PC-9 (cell line): ENCODE measurements at regions not wholly inside any gene's neighbourhood (a gene's known extent, or its start where the extent isn't known, plus 50 kb on each side); places are given as distances from the start of the nearest gene placed in this dataset.
"Not testable (repeated sequence)": the region's sequence is repeated elsewhere in the genome, so short reads cannot be mapped to it uniquely, and the experiment has no call there.

Experiments
- BruUV-seq: library from RNA; stranded (reverse); fragments of 400-500 nt; replicated peaks from 2 replicates; lab custom pipeline; 2021; lab: Mats Ljungman, UMichigan
- CTCF ChIA-PET: fragments of 300-600 bp; sonication (Branson Sonifier 250); formaldehyde crosslinking; loops from one replicate; lab custom pipeline; 2022; ENCODE audit warnings: antibody characterized with exemption; lab: Charles Lee
- POLR2A ChIA-PET: fragments of 300-600 bp; sonication (Branson Sonifier 250); formaldehyde crosslinking; loops from one replicate; lab custom pipeline; 2022; ENCODE audit warnings: antibody characterized with exemption; ENCODE audit not compliant: unreplicated experiment; lab: Charles Lee
- DNase-seq, 2 experiments: peaks; one replicate each; pipeline versions ENCODE4 v3.0.0 to v3.0.0-alpha.2; 2015 to 2022; ENCODE audit warnings: mixed read lengths in 1 of 2
- H2AFZ ChIP-seq: fragments of 200-600 bp; sonication (generic); 2 replicates; pipeline ENCODE4 v1.8.1; 2017; ENCODE audit warnings: antibody characterized with exemption
- H3F3A ChIP-seq: fragments of 200-600 bp; sonication (generic); 2 replicates; pipeline ENCODE4 v1.8.1; 2017; ENCODE audit warnings: antibody characterized with exemption, mild to moderate bottlenecking, low read depth; ENCODE audit not compliant: insufficient read depth
- H3K27ac ChIP-seq: fragments of 200-600 bp; sonication (generic); 2 replicates; pipeline ENCODE4 v1.6.1; 2016; ENCODE audit warnings: mixed run types
- H3K27me3 ChIP-seq: fragments of 200-600 bp; sonication (generic); 2 replicates; pipeline ENCODE4 v1.6.1; 2016; ENCODE audit warnings: low read depth, mixed run types; ENCODE audit not compliant: insufficient read depth
- H3K36me3 ChIP-seq: fragments of 200-600 bp; sonication (generic); 2 replicates; pipeline ENCODE4 v1.6.1; 2016; ENCODE audit warnings: low read depth, mixed run types
- H3K4me1 ChIP-seq: fragments of 200-600 bp; sonication (generic); replicated peaks from 2 replicates; pipeline ENCODE4 v1.6.1; 2016; ENCODE audit warnings: mixed run types; ENCODE audit not compliant: insufficient read depth
- H3K4me2 ChIP-seq: fragments of 200-600 bp; sonication (generic); 2 replicates; pipeline ENCODE4 v1.6.1; 2017; ENCODE audit warnings: mixed run types
- H3K4me3 ChIP-seq: fragments of 200-600 bp; sonication (generic); 2 replicates; pipeline ENCODE4 v1.6.1; 2016; ENCODE audit warnings: mixed run types
- H3K79me2 ChIP-seq: fragments of 200-600 bp; sonication (generic); 2 replicates; pipeline ENCODE4 v1.6.1; 2017; ENCODE audit warnings: low read depth, mixed run types
- H3K9me2 ChIP-seq: fragments of 200-600 bp; sonication (generic); 2 replicates; pipeline ENCODE4 v1.8.1; 2017; ENCODE audit warnings: mild to moderate bottlenecking; ENCODE audit not compliant: insufficient read depth
- H3K9me3 ChIP-seq: fragments of 200-600 bp; sonication (generic); 2 replicates; pipeline ENCODE4 v1.8.1; 2016; ENCODE audit warnings: low read depth; ENCODE audit not compliant: insufficient read depth
- H4K20me1 ChIP-seq: fragments of 200-600 bp; sonication (generic); 2 replicates; pipeline ENCODE4 v1.8.1; 2017; ENCODE audit not compliant: insufficient read depth
- intact Hi-C: fragments of 100-400 bp; cut with micrococcal nuclease; formaldehyde crosslinking; loops from one replicate; pipeline ENCODE4 v1.10.0; 2022; ENCODE audit not compliant: unreplicated experiment

DNA sequence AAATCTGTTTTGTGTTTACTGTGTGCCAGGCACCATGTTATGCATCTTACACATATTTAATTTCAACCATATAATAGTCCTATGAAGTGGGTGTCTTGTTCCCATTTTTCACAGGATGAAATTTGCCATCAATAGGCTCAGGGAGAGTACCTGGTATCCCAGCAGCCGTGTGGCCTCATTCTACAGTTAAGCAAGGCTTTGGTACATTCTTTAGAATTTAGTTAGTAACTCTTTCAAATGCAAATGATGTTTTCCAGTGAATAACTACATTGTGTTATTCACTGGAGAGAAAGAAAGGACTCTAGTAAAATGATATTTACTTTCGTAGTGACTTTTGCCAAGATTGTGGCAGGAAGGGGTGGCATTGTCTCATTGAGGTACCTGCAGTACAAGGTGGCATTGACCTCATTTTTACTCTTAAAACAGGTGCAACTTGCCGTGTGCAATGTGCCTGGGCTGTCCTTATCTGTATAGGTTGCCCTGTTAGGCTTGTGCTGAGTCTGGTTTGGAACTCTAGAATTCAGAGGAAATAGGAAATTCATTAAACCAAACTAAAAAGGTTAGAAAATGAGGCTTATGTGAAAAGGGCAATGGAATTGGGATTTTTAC lies 117.4 kb upstream of the NBPF8 start:
- H2AFZ ChIP-seq, CTCF ChIA-PET, H3K4me1 ChIP-seq, H3K9me2 ChIP-seq, H3K27me3 ChIP-seq, intact Hi-C loops, BruUV-seq, H3F3A ChIP-seq, H3K4me2 ChIP-seq, H3K27ac ChIP-seq, DNase-seq, H3K4me3 ChIP-seq, H4K20me1 ChIP-seq, H3K36me3 ChIP-seq, H3K9me3 ChIP-seq, H3K79me2 ChIP-seq, POLR2A ChIA-PET: not testable (repeated sequence)

GRCh38 chr1:120290105-120290504 lies 113.8 kb upstream of the SEC22B start:
- H3K4me3 ChIP-seq, BruUV-seq, H3K27me3 ChIP-seq, H3K27ac ChIP-seq, intact Hi-C loops, H4K20me1 ChIP-seq, H2AFZ ChIP-seq, H3K36me3 ChIP-seq, CTCF ChIA-PET, DNase-seq, H3K79me2 ChIP-seq, H3K9me2 ChIP-seq, H3F3A ChIP-seq, H3K9me3 ChIP-seq, H3K4me2 ChIP-seq, H3K4me1 ChIP-seq, POLR2A ChIA-PET: not testable (repeated sequence)

DNA sequence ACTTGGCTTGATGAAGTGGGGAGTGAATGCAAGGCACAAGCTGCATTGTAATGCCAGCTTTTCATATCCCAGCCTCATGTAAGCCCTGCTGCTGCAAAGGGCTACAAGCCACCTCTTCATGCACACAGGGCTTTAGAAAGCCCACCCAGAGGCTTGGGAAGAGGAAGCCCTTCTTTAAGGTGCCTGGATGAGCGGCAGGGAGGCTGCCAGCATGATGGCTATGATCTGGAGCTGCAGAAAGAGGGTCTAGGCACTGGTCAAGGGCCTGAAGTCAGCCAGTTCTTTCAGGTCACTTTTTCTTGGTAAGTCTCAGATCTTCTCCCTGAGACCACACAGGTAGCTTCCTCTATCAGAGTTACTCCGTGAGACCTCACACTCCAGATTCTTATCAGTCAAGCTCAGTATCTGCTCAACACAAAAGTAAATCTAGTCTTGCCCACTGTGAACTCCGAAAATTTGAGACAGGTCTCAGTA lies 113.3 kb upstream of the SEC22B start:
- H3K27ac ChIP-seq, H3K27me3 ChIP-seq, H2AFZ ChIP-seq, CTCF ChIA-PET, H3K4me2 ChIP-seq, H3K9me2 ChIP-seq, H3K79me2 ChIP-seq, H3K9me3 ChIP-seq, DNase-seq, POLR2A ChIA-PET, H3K4me3 ChIP-seq, H3F3A ChIP-seq, H4K20me1 ChIP-seq, H3K36me3 ChIP-seq, H3K4me1 ChIP-seq, BruUV-seq, intact Hi-C loops: not testable (repeated sequence)

DNA sequence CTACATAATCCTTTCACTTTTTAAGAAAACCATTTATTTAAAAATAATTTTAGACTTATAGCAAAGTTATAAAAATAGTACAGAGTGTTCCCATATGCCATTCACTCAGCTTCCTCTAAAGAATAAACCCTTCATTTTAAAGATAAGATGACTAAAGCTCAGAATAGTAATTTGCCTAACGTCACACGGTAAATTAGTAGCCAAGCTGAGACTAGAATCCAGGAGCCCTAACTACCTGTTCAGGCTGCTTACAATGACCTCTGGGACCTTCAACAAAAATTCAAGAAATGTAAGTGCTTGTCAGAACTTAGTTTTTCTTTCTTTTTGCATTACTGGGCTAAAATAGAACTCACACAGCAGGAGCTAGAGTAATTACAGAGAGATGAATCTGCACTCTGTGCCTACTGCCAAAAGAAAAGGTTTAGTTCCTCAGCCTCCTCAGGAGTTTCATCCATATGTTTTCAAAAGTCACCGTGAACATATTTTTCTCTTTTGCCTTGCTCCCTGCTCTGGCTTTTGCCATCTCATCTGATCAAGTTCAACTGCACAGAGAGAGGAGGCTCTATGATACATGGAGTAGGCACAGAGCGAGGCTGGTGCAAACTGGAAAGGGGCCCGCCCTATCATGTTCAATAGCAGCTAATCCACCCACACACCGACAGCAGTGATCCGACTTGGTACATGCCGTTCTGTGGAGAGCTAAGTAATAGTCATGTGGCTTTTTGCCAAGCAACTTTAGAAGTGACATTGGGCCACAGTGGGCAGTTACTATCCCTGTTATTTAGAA lies 112.7 kb upstream of the SEC22B start:
- H3K36me3 ChIP-seq, BruUV-seq, H3F3A ChIP-seq, H3K9me2 ChIP-seq, H4K20me1 ChIP-seq, CTCF ChIA-PET, H3K9me3 ChIP-seq, H3K4me1 ChIP-seq, DNase-seq, H2AFZ ChIP-seq, intact Hi-C loops, H3K27me3 ChIP-seq, H3K27ac ChIP-seq, H3K79me2 ChIP-seq, H3K4me2 ChIP-seq, H3K4me3 ChIP-seq, POLR2A ChIA-PET: not testable (repeated sequence)

DNA sequence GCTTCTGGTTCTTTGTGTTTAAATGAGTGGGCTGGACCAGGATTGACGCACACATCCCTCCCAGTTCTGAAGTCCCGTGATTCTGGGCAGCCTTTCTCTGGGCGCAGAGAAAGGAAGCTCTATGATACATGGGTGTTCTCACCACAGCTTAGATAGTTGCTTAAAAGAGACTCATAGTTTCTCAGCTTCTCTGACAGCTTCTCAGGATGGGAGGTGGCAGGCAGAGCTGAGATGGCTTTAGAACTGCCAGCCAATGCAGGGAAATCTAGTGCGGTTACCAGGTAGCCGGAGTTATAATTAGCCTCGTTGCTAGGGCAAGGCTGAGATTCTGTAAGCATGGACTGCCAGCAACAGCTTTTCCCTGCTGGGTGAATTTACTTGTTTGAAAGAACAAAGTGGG lies 111.8 kb upstream of the SEC22B start:
- H3K27ac ChIP-seq, H3K4me1 ChIP-seq, H3K4me2 ChIP-seq, H3K9me2 ChIP-seq, H3K4me3 ChIP-seq, H3K27me3 ChIP-seq, H3K36me3 ChIP-seq, intact Hi-C loops, DNase-seq, H3K79me2 ChIP-seq, H3K9me3 ChIP-seq, H3F3A ChIP-seq, H2AFZ ChIP-seq, H4K20me1 ChIP-seq, POLR2A ChIA-PET, CTCF ChIA-PET, BruUV-seq: not testable (repeated sequence)

GRCh38 chr1:120282744-120283464 lies 106.6 kb upstream of the SEC22B start:
- DNase-seq, H3K27ac ChIP-seq, intact Hi-C loops, H3K79me2 ChIP-seq, H3K27me3 ChIP-seq, BruUV-seq, H3K4me1 ChIP-seq, H2AFZ ChIP-seq, H3K9me2 ChIP-seq, H3K36me3 ChIP-seq, H3F3A ChIP-seq, CTCF ChIA-PET, H3K9me3 ChIP-seq, POLR2A ChIA-PET, H3K4me2 ChIP-seq, H3K4me3 ChIP-seq, H4K20me1 ChIP-seq: not testable (repeated sequence)

GRCh38 chr1:120278259-120278610 lies 101.9 kb upstream of the SEC22B start:
- intact Hi-C loops: not testable (repeated sequence)

More at GRCh38 chr1:120278259-120278610, 101.9 kb upstream of the SEC22B start:
- DNase-seq, H3K27ac ChIP-seq, H3F3A ChIP-seq, CTCF ChIA-PET, H4K20me1 ChIP-seq, H3K4me3 ChIP-seq, H3K79me2 ChIP-seq, H3K4me1 ChIP-seq, H3K27me3 ChIP-seq, H3K36me3 ChIP-seq, H2AFZ ChIP-seq, POLR2A ChIA-PET, H3K4me2 ChIP-seq, H3K9me3 ChIP-seq, BruUV-seq, H3K9me2 ChIP-seq: not testable (repeated sequence)
